ENCODE measurements at regions not wholly inside any gene's neighbourhood (a gene's known extent, or its start where the extent isn't known, plus 50 kb on each side); places are given as distances from the start of the nearest gene placed in this dataset.

DNA sequence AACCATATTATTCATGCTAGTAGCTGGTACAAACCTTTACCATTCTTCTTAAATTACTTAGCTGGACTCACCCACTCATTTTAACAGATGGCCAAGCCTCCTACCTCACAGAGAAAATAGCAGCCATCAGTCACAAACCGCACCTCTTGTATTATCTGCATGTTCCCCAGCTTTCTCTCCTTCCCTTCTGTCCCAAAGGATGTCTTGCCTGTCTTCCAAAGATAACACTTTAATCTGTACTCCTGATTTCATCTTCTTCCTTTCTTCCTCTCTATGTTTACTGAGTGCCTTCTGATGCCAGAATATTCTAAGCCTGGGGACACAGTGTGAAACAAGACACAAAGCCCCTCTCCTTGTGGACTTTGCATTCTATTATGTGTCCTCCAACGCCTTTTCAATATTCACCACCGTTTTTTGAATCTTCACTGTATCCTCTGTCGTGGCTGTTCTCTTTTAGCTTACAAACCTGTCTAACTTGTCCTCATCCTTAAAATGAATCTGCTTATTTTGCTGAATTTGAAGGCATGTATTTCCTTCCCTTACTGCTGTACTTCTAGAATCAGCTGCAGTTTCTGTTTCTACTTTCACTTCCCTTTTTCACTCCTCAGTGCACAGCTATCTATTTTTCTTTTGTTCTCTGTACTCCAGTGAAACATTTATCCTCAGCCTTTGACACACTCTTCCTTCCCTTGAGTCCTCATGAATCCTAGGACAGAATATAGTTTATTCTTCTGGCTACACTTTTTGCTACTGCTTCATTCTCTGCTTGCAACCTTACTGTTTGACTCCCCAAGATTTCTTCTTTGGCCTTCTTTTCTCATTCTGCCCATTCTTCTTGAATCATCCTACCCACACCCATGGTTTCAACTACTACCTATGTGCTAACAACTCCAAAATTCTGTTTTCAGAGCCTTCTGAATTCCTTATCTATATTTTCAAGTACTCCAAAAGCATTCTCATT lies 216.9 kb upstream of the SAMSN1 start:
- no peak for TF ChIP-seq ZNF274 (IDR thresholded peaks at IDR 0.05; ENCODE audit: low read depth, low read length)
- peak overlapping the region; percentile 54 for H3K4me3 ChIP-seq (ENCODE audit: low read length)

DNA sequence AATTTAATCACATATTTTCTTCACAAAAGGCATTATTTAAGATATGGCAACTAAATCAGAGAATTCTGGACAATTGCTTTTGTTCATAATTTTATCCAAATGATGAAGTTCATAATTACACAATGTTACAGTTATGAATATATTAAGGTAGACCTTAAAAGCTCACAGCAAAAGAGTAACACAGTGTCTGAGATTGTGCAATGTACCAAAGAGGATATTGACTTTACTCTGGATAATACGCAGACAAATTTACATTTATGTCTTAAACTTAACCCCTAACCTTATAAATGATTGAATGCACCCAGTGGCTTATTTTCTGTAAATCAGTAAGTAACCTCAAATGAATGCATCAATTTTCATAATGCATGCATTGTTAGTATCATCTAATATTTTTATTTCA lies 216.2 kb upstream of the SAMSN1 start:
- no peak for TF ChIP-seq ZNF274 (IDR thresholded peaks at IDR 0.05; ENCODE audit: low read depth, low read length)
- H3K4me3 ChIP-seq (ENCODE audit: low read length): peak overlapping the region; percentile 54

DNA sequence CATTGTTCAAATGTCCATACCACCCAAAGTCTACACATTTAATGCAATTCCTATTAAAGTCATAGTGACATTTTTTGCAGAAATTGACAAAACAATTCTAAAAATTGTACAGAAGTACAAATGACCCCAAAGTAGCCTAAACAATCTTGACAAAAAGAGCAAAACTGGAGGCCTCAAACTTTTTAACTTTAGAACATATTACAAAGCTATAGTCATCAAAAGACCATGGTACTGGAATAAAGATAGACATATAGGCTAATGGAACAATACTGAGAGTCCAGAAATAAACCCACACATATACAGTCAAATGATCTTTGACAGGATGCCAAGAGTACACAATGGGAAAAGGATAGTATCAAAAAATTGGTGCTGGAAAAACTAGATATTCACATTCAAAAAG lies 213.2 kb upstream of the SAMSN1 start:
- no peak overlapping the region for H3K4me3 ChIP-seq (ENCODE audit: low read length)
- no peak for TF ChIP-seq ZNF274 (IDR thresholded peaks at IDR 0.05; ENCODE audit: low read depth, low read length)

DNA sequence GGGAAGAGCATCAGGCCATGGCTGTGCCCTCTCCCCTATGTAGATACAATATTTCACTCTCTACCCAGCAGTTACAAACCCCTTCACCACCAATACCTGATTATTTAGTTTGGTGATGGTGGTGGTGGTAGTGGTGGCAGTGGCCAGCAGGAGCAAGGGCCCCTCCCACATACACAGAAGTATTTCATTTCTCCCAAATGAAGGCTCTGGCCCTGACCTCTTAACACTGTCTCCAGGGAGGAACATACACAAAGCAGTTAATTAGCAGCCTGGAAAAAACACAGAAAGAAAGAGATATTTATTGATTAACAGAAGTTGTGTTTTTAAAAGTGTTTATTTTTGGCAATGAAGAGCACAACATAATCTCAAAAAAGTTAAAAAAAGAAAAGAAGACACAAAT lies 212.7 kb upstream of the SAMSN1 start:
- TF ChIP-seq ZNF274 (IDR thresholded peaks at IDR 0.05; ENCODE audit: low read depth, low read length): no peak
- no peak overlapping the region for H3K4me3 ChIP-seq (ENCODE audit: low read length)

DNA sequence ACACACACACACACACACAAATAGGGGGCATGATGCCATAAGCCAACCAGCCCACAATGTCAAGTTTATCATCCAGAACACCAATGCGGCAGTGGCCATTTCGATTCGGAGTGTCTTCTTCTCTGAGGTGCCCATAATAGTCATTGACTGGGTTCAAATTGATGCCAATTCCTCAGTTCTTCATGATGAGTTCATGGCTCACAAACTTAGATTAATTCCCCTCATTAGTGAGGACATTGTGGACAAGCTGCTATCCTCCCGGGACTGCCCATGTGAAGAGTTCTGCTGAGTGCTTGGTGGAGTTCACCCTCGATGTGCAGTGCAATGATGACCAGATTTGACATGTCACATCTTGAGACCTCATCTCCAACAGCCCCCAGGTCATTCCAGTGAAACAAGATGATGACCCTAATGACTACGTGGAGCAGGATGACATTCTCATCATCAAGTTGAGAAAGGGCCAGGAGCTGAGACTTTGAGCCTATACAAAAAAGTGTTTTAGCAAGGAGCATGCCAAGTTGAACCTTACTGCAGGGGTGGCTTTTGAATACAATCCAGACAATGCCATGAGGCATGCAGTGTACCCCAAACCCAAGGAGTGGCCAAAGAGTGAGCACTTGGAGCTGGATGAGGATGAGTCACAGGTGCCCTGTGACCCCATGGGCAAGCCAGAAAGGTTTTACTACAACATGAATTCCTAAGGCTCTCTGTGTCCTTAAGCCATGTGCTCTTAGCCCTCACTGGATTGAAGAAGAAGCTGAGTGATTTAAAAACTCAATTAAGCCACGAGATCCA lies 211.6 kb upstream of the SAMSN1 start:
- H3K4me3 ChIP-seq (ENCODE audit: low read length): no peak overlapping the region
- TF ChIP-seq ZNF274 (IDR thresholded peaks at IDR 0.05; ENCODE audit: low read depth, low read length): no peak

DNA sequence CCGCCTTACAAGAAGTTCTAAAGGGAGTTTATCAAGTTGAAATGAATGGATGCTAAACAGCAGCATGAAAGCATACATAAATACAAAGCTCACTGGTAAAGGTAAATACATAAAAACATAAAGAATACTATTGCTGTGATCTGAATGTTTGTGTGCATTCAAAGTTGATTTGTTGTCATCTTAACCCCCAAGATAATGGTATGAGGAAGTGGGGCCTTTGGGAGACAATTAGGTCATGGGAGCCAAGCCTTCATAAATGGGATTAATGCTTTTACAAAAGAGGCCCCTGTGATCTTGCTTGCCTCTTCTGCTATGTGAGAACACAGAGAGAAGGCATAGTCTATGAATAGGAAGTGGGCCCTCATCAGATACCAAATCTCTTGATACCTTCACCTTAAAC lies 209.0 kb upstream of the SAMSN1 start:
- no peak overlapping the region for H3K4me3 ChIP-seq (ENCODE audit: low read length)
- no peak for TF ChIP-seq ZNF274 (IDR thresholded peaks at IDR 0.05; ENCODE audit: low read depth, low read length)

DNA sequence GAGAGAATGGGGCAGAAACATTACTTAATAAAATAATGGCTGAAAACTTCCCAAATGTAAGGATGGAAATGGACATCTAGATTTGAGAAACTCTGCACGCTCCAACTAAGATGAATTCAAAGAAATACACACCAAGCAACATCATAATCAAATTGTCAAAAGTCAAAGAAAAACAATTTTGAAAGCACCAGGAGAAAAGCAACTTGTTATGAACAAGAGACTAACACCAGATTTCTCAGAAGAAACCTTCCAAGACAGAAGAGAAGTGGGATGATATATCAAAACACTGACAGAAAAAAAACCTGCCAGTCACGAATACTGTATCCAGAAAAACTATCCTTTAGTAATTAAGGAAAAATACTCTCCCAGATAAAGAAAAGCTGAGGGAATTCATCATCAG lies 208.6 kb upstream of the SAMSN1 start:
- no peak overlapping the region for H3K4me3 ChIP-seq (ENCODE audit: low read length)
- no peak for TF ChIP-seq ZNF274 (IDR thresholded peaks at IDR 0.05; ENCODE audit: low read depth, low read length)

DNA sequence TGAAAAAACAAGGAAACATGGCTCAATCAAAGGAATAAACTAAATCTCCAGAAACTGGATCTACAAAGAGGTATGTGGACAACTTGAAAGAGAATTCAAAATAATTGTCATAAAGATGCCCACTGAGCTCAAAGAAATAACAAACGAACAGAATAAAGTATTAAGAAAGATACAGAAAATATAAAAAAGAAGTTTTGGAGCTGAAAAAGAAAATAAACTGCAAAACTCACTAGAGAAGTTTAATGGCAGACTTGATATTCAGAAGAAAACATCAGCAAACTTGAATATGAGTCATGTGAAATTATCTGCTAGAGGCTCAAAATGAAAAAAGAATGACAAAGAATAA lies 208.1 kb upstream of the SAMSN1 start:
- H3K4me3 ChIP-seq (ENCODE audit: low read length): no peak overlapping the region
- no peak for TF ChIP-seq ZNF274 (IDR thresholded peaks at IDR 0.05; ENCODE audit: low read depth, low read length)

DNA sequence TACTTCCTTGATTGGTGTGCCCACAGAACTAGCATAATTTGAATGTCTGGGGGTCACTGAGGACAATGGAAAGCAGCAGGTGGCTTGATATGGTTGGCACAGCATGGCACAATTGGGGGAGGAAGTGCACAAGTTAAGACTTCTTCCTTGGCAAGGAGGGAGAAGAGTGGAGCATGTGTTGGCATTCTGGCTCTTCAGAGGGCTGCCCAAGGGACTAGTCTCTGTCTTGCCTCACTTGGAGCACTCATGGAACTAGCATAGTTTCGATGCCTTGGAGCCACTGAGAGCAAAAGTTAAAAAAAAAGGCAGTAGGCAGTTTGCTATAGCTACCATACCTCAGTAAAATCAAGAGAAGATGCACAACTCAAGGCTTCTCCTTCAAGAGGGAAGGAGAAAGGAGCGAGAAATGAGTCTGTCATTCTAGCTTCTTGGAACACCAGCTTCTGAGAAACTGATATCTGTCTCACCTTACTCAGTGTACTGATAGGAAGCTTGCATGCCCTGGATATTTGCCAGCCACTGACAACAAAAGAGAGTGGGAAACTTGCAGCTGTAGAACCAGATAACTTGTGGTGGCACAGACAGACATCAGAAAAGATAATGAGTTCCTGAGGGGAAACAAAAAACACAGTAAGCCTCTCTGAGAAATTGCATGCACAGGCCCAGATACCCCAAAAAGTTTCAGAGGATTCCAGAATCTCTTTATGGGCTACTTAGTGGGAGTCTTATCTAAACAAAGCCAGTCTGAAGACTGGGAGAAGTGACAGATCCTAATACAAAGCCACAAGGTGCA lies 207.5 kb upstream of the SAMSN1 start:
- TF ChIP-seq ZNF274 (IDR thresholded peaks at IDR 0.05; ENCODE audit: low read depth, low read length): no peak

DNA sequence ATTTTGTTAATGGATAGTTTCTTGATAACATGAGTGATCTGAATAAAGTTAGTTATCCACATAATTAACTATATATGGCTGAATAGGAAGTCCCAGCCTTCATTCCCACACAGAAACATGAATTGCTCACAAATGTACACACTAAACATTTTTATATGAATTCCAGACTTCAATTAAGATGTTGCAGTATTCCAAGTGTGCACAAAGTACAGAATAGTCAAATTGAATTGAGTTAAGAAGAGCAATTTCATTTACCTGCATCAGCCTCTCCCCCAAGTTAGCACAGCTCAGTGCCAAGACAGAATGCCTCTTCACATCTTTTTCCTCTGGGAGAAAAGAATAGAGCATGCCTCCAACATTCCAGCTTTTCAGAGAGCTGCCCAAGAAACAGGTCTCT lies 207.0 kb upstream of the SAMSN1 start:
- H3K4me3 ChIP-seq (ENCODE audit: low read length): no peak overlapping the region
- no peak for TF ChIP-seq ZNF274 (IDR thresholded peaks at IDR 0.05; ENCODE audit: low read depth, low read length)

More for the DNA sequence above, 207.5 kb upstream of the SAMSN1 start:
- H3K4me3 ChIP-seq (ENCODE audit: low read length): no peak overlapping the region

DNA sequence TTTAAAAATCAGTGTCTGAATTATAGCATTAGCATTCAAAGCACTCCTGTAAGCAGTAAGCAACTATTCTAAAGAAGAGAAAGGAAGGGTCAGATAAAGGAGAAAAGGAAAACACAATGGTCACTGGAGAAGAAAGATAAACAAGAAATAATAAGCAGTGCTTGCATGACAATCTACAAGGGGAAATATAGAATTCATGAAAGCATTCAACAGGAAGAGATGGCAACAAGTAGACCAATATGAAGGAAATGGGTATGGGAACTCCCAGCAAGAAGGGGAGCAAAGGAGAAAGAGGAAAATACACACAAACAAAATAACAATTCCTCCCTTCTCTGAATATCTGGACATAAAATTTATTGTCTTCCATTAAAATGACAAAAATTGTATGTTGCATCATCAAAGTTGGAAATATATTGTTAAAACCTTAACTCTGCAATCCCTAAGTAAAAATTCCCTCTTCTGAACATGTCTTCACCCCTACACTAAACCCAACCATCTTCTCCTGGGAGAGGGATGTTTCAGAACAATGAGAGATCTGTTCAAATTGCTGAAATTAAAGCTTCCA lies 206.3 kb upstream of the SAMSN1 start:
- H3K4me3 ChIP-seq (ENCODE audit: low read length): no peak overlapping the region
- no peak for TF ChIP-seq ZNF274 (IDR thresholded peaks at IDR 0.05; ENCODE audit: low read depth, low read length)

DNA sequence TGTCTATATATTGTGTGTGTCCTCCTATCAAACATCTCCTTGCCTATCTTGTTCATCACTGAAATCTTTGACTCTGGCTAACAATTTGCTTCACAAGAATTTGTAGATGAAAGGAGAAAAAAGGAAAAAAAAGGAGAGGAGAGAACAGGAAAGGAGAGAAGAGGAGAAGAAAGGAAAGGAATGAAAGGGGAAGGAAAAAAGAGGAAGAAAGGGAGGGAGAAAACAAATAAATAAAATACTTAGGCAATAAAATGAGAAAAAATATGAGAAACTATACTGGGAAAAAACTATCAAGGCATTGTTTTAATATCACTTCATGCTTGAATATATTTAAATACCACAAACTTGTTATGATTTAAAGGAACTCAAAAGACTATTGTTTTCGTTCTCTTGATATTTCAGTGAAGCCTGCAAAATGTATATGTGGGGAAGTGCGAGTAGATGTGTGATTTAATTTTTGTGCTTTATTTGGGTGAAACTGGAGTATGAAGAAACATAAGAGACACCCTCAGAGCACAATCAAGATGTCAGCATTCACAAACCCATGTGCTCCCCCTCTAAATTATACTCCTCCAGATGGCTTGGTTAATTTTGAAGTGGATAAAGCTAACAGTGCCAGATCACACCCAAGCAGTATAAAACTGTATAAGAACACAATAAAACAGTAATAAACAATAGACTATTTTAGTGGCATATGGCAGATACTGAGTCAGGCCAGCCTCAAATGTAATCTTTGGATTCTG lies 205.7 kb upstream of the SAMSN1 start:
- no peak overlapping the region for H3K4me3 ChIP-seq (ENCODE audit: low read length)
- no peak for TF ChIP-seq ZNF274 (IDR thresholded peaks at IDR 0.05; ENCODE audit: low read depth, low read length)

DNA sequence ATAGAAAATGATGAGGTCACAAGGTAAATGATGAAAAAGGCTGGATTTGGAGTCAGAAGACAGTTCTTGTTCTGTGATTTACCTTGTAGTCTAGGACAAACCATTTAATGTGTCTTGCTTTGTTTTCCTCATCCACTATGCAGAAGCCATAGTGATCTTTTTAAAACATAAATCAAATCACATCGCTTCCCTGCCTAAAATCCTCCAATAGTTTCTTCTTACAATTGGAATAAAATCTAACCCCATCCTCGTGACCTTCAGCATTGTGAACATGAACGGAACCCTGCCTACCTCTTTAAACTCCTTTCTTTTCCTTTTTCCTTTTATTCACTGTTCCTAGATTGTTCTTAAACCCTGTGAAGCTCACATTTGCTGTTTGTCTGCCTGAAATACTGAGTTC lies 204.9 kb upstream of the SAMSN1 start:
- TF ChIP-seq ZNF274 (IDR thresholded peaks at IDR 0.05; ENCODE audit: low read depth, low read length): no peak
- no peak overlapping the region for H3K4me3 ChIP-seq (ENCODE audit: low read length)

Measured in GM08714 (cell line).